Activated naive CD4-positive, alpha-beta T cell treated with anti-CD3 and anti-CD28 coated beads for 36 hours (primary cell): ENCODE measurements at regions not wholly inside any gene's neighbourhood (a gene's known extent, or its start where the extent isn't known, plus 50 kb on each side); places are given as distances from the start of the nearest gene placed in this dataset.
A peak's percentile ranks its signal among the peaks of the same experiment; 100 is the strongest.

ENCODE experiments used
- CTCF ChIA-PET: fragments of 350-600 bp; sonication (Branson Sonifier 250); formaldehyde crosslinking; loops from one replicate; lab custom pipeline; 2021; ENCODE audit warnings: antibody characterized with exemption; lab: Charles Lee
- DNase-seq: peaks from one replicate; pipeline ENCODE4 v3.0.0-alpha.2; 2020
- H3K27ac Mint-ChIP-seq: one replicate; pipeline ENCODE4 v1.8.0; 2021; ENCODE audit warnings: mild to moderate bottlenecking, mixed read lengths
- H3K27me3 Mint-ChIP-seq: one replicate; pipeline ENCODE4 v1.8.0; 2021; ENCODE audit warnings: low read depth, mixed read lengths
- H3K36me3 Mint-ChIP-seq: one replicate; pipeline ENCODE4 v1.8.0; 2021; ENCODE audit warnings: low read depth, mixed read lengths
- H3K4me1 Mint-ChIP-seq: one replicate; pipeline ENCODE4 v1.8.0; 2021; ENCODE audit warnings: low read depth, mixed read lengths
- H3K4me3 Mint-ChIP-seq: one replicate; pipeline ENCODE4 v1.8.0; 2021; ENCODE audit warnings: mild to moderate bottlenecking, moderate library complexity, mixed read lengths
- H3K9me3 Mint-ChIP-seq: one replicate; pipeline ENCODE4 v1.8.0; 2021; ENCODE audit warnings: mixed read lengths
- intact Hi-C: fragments of 100-400 bp; cut with micrococcal nuclease; formaldehyde crosslinking; loops from one replicate; pipeline ENCODE4 v1.15.1; 2023

- CTCF ChIA-PET: no interaction called here
- Mint-ChIP-seq H3K4me3 (no peak overlapping the region), H3K4me1 (no peaks in the 10 kb centered on the region), H3K27ac (no peak overlapping the region), H3K9me3 (no peaks in the 10 kb centered on the region), H3K36me3 (no peaks in the 10 kb centered on the region), H3K27me3 (no peaks in the 10 kb centered on the region)
- intact Hi-C loops: loop anchor here (5.0 kb wide), 1 partner anchor 435 kb away; no protein-coding TSS in a partner anchor
- DNase-seq: no peak
These were observed 121.8 kb upstream of the C1orf174 start for GRCh38 chr1:4021974-4022268.

DNA sequence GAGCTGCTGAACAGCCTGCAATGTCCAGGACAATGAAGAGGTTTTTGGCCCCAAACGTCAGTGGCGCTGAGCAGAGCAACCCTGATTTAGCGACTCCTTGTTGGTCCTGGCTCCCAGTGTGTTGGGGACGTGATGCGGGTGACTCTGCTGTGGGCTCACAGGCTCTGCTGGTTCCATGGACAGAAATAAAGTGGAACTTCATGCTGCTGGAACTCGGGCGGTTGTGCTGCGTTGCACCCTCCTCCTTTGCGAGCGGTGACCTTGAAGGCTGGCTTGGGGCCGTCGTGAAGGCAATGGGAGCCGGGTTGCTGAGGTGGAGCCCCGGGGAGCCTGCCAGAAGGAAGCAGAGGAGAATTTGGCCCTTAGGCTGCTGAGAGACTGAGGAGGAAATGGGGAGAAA, 122.6 kb upstream of the C1orf174 start:
- H3K4me3 Mint-ChIP-seq: no peak overlapping the region
- H3K27me3 Mint-ChIP-seq: no peaks in the 10 kb centered on the region
- DNase-seq: no peak
- no peak overlapping the region for H3K27ac Mint-ChIP-seq
- intact Hi-C loops: loop anchor here (5.0 kb wide), 1 partner anchor 435 kb away; no protein-coding TSS in a partner anchor
- H3K9me3 Mint-ChIP-seq: no peaks in the 10 kb centered on the region
- H3K36me3 Mint-ChIP-seq: no peaks in the 10 kb centered on the region
- CTCF ChIA-PET: no interaction called here
- H3K4me1 Mint-ChIP-seq: no peaks in the 10 kb centered on the region

DNA sequence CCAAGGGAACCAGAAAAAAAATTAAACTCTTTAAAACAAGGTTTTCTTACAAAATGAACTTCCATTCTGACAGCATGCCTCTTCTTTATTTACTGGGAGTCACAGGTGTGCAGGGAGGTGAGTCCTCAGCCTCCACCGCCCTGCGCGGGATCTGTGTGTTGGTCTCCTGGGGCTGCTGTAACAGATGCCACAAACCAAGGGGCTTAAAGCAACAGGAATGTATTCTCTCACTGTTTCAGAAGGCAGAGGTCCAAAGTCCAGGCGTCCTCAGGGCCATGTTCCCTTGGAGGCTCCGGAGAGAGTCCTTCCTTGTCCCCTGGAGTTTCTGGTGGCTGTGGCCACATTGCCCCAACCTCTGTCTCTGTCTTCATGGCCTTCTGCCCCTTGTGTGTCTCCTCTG, 123.6 kb upstream of the C1orf174 start:
- Mint-ChIP-seq H3K36me3 (no peaks in the 10 kb centered on the region), H3K27me3 (no peaks in the 10 kb centered on the region), H3K4me1 (no peaks in the 10 kb centered on the region), H3K27ac (no peak overlapping the region), H3K4me3 (no peak overlapping the region), H3K9me3 (no peaks in the 10 kb centered on the region)
- intact Hi-C loops: loop anchor here (5.0 kb wide), 1 partner anchor 436 kb away; no protein-coding TSS in a partner anchor
- no peak for DNase-seq
- CTCF ChIA-PET: no interaction called here

DNA sequence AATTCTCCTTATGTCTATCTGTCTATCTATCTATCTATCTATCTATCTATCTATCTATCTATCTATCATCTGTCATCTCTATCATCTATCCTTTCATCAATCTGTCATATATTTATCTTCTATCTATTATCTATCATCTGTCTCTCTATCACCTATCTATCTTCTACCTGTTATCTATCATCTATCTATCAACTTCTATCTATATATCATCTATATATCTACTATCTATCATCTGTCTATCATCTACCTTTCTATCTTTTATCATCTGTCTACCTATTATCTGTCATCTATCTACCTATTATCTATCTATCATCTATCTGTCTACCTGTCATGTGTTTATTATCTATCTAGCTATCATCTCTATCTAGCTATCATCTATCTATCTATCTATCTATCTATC, 124.7 kb upstream of the C1orf174 start:
- no peak overlapping the region for H3K27ac Mint-ChIP-seq
- CTCF ChIA-PET: interaction anchor here (0.7 kb wide), 1 partner anchor 9 kb away, joined by 3 read pairs; no protein-coding TSS in a partner anchor
- no peaks in the 10 kb centered on the region for H3K9me3 Mint-ChIP-seq
- H3K36me3 Mint-ChIP-seq: no peaks in the 10 kb centered on the region
- DNase-seq: no peak
- H3K4me3 Mint-ChIP-seq: no peak overlapping the region
- intact Hi-C loops: loop anchor here (5.0 kb wide), 1 partner anchor 438 kb away; no protein-coding TSS in a partner anchor
- no peaks in the 10 kb centered on the region for H3K4me1 Mint-ChIP-seq
- H3K27me3 Mint-ChIP-seq: no peaks in the 10 kb centered on the region

GRCh38 chr1:4025752-4026151, 125.7 kb upstream of the C1orf174 start:
- H3K36me3 Mint-ChIP-seq: no peaks in the 10 kb centered on the region
- H3K4me3 Mint-ChIP-seq: no peak overlapping the region
- no peaks in the 10 kb centered on the region for H3K27me3 Mint-ChIP-seq
- H3K4me1 Mint-ChIP-seq: no peaks in the 10 kb centered on the region
- intact Hi-C loops: no loop called here
- no peaks in the 10 kb centered on the region for H3K9me3 Mint-ChIP-seq
- H3K27ac Mint-ChIP-seq: no peak overlapping the region
- CTCF ChIA-PET: interaction anchor here (0.7 kb wide), 1 partner anchor 8 kb away, joined by 3 read pairs; no protein-coding TSS in a partner anchor
- DNase-seq: no peak

GRCh38 chr1:4027008-4027407, 126.9 kb upstream of the C1orf174 start:
- intact Hi-C loops: no loop called here
- no peak overlapping the region for H3K4me3 Mint-ChIP-seq
- no peak for DNase-seq
- no peaks in the 10 kb centered on the region for H3K36me3 Mint-ChIP-seq
- peaks cover 4% of the 10 kb centered on the region for H3K27me3 Mint-ChIP-seq
- H3K9me3 Mint-ChIP-seq: peaks cover 2% of the 10 kb centered on the region
- no peaks in the 10 kb centered on the region for H3K4me1 Mint-ChIP-seq
- H3K27ac Mint-ChIP-seq: no peak overlapping the region
- CTCF ChIA-PET: no interaction called here

GRCh38 chr1:4027492-4028138, 127.5 kb upstream of the C1orf174 start:
- H3K27me3 Mint-ChIP-seq: peaks cover 4% of the 10 kb centered on the region
- peak; percentile 22 for DNase-seq

DNA sequence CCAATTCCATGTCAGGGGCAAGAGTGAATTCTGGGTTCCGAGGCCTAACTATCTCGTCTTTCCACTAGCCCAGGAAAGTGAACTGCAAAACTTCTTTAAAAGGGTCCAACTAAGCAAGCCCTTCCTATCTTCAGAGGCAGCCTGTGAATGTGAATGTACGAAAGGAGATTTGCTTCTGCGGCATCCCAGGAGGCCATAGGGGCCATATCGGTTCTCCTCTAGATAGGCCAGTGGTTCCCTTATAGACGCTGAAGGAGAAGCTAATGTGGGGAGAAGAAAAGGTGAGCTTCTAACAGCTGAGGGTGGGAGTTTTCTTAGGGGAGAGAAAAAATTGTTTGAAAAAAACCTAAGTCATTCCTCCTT, 128.0 kb upstream of the C1orf174 start:
- Mint-ChIP-seq H3K36me3 (no peaks in the 10 kb centered on the region), H3K4me3 (no peak overlapping the region), H3K27ac (no peak overlapping the region), H3K4me1 (no peaks in the 10 kb centered on the region), H3K27me3 (peaks cover 6% of the 10 kb centered on the region), H3K9me3 (peaks cover 2% of the 10 kb centered on the region)
- no peak for DNase-seq
- CTCF ChIA-PET: no interaction called here
- intact Hi-C loops: no loop called here

More at GRCh38 chr1:4027492-4028138, 127.5 kb upstream of the C1orf174 start:
- H3K4me1 Mint-ChIP-seq: no peaks in the 10 kb centered on the region
- H3K36me3 Mint-ChIP-seq: no peaks in the 10 kb centered on the region
- CTCF ChIA-PET: no interaction called here
- intact Hi-C loops: no loop called here
- H3K4me3 Mint-ChIP-seq: no peak overlapping the region
- no peak overlapping the region for H3K27ac Mint-ChIP-seq
- H3K9me3 Mint-ChIP-seq: peaks cover 2% of the 10 kb centered on the region

- Mint-ChIP-seq H3K36me3 (no peaks in the 10 kb centered on the region), H3K27ac (no peak overlapping the region), H3K9me3 (peaks cover 2% of the 10 kb centered on the region), H3K4me1 (no peaks in the 10 kb centered on the region), H3K4me3 (no peak overlapping the region), H3K27me3 (peaks cover 10% of the 10 kb centered on the region)
- intact Hi-C loops: no loop called here
- CTCF ChIA-PET: no interaction called here
- no peak for DNase-seq
These were observed 129.3 kb upstream of the C1orf174 start for GRCh38 chr1:4029376-4029775.

- Mint-ChIP-seq H3K36me3 (no peaks in the 10 kb centered on the region), H3K27ac (no peak overlapping the region), H3K4me1 (no peaks in the 10 kb centered on the region), H3K4me3 (no peak overlapping the region), H3K27me3 (peaks cover 10% of the 10 kb centered on the region), H3K9me3 (peaks cover 2% of the 10 kb centered on the region)
- no peak for DNase-seq
- intact Hi-C loops: no loop called here
- CTCF ChIA-PET: no interaction called here
These were observed 132.5 kb upstream of the C1orf174 start for GRCh38 chr1:4032571-4032970.

DNA sequence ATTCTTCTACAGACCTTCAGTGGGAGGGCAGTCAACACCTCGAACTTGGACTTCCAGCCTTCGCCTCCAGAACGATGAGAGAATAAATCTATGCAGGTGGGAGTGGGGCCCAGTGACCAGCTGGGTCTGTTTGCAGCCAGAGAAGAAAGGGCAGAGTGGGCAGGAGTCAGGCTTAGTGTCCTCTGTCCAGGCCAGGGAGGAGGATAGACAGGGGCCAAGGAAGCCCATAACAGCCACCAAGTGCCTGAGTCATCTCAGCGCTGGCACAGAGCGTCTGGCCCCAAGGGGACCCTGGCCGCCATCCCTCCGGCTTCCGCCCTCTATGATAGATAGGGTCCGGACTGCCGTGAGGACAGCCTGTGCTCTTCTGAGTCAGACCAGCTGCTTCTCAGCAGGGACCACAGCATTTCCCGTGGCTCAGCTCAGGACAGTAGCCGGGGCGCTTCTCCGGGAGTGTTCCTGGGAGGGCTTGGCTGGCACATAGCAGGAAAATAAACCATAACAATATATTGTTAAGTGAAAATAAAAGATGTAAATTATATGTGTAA, 133.1 kb upstream of the C1orf174 start:
- no peak for DNase-seq
- Mint-ChIP-seq H3K9me3 (peaks cover 2% of the 10 kb centered on the region), H3K4me3 (no peak overlapping the region), H3K27me3 (peaks cover 11% of the 10 kb centered on the region), H3K4me1 (no peaks in the 10 kb centered on the region), H3K36me3 (no peaks in the 10 kb centered on the region), H3K27ac (no peak overlapping the region)
- CTCF ChIA-PET: interaction anchor here (0.6 kb wide), 1 partner anchor 8 kb away, joined by 3 read pairs; no protein-coding TSS in a partner anchor
- intact Hi-C loops: no loop called here

DNA sequence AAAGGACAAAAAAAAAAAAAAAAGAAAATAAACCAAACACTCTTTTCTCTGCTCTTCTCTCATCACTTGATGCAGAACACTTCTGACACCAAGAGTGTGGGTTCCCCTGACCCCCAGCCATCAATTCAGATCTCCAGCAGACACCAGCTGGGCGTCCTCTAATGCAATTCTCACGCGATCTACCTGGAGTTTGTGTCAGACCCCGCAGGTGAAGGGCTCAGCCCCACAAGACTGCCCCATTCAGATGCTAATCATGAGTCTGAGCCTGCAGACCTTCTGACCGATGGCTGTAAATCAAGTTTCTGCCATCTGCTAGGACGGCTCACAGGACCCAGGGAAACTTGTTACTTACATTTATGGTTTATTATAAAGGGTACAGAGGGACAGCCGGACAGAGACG, 133.6 kb upstream of the C1orf174 start:
- no peak overlapping the region for H3K27ac Mint-ChIP-seq
- CTCF ChIA-PET: interaction anchor here (0.6 kb wide), 1 partner anchor 8 kb away, joined by 3 read pairs; no protein-coding TSS in a partner anchor
- H3K4me3 Mint-ChIP-seq: no peak overlapping the region
- no peak for DNase-seq
- no peaks in the 10 kb centered on the region for H3K36me3 Mint-ChIP-seq
- H3K9me3 Mint-ChIP-seq: peaks cover 2% of the 10 kb centered on the region
- no peaks in the 10 kb centered on the region for H3K4me1 Mint-ChIP-seq
- peaks cover 12% of the 10 kb centered on the region for H3K27me3 Mint-ChIP-seq
- intact Hi-C loops: no loop called here

DNA sequence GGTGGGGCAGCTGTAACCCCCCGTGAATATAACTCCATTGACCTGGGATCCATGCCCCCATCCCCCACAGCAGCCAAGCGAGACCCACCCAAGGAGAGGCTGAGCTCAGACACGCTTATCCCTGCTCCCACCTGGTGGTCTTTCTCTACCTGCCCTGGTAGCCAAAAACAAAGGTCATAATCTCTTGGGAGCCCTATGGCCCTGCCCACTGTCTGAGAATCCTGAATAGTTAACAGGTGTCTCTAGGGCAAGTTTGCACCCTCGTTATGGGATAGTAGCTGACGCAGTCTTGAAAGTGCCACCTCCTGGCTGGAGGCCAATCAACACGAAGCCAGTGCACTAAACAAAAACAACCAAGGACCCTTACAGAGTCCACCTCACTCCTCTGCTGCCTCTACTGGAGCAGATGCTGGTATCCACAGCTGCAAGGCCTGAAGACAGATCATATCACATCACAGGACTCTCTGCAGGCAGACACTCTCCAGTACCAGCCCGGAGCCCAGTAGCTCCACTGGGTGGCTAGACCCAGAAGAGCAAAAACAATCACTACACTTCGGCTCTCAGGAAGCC, 134.3 kb upstream of the C1orf174 start:
- Mint-ChIP-seq H3K36me3 (no peaks in the 10 kb centered on the region), H3K4me3 (no peak overlapping the region), H3K27ac (no peak overlapping the region), H3K27me3 (peaks cover 12% of the 10 kb centered on the region), H3K9me3 (peaks cover 2% of the 10 kb centered on the region), H3K4me1 (no peaks in the 10 kb centered on the region)
- intact Hi-C loops: no loop called here
- CTCF ChIA-PET: no interaction called here
- no peak for DNase-seq
